Stimulated activated CD8-positive, alpha-beta memory T cell treated with anti-CD3 and anti-CD28 coated beads, Interleukin-2, amount 100 ng/mL, for 48 hours (primary cell): ENCODE measurements at regions not wholly inside any gene's neighbourhood (a gene's known extent, or its start where the extent isn't known, plus 50 kb on each side); places are given as distances from the start of the nearest gene placed in this dataset.
"Not testable (repeated sequence)": the region's sequence is repeated elsewhere in the genome, so short reads cannot be mapped to it uniquely, and the experiment has no call there.

Source experiments
- DNase-seq, 2 donors: peaks; one replicate each; pipeline ENCODE4 v3.0.0-alpha.2; 2020; ENCODE audit warnings: low read depth in 2 of 2

- DNase-seq, result no peak
These were observed 758.4 kb downstream of the NSUN3 start for GRCh38 chr3:94821241-94821640.

GRCh38 chr3:94822298-94822697 lies 759.4 kb downstream of the NSUN3 start:
- no peak for DNase-seq

GRCh38 chr3:94846251-94846650 lies 783.4 kb downstream of the NSUN3 start:
- not testable (repeated sequence) for DNase-seq

- no peak for DNase-seq
These were observed 799.8 kb downstream of the NSUN3 start for GRCh38 chr3:94862703-94863102.

GRCh38 chr3:94869059-94869547 lies 806.2 kb downstream of the NSUN3 start:
- DNase-seq, result no peak

GRCh38 chr3:94873751-94874150 lies 810.9 kb downstream of the NSUN3 start:
- DNase-seq, result no peak

- DNase-seq, result no peak
These were observed 812.3 kb downstream of the NSUN3 start for GRCh38 chr3:94875149-94875548.

GRCh38 chr3:94887065-94887464 lies 824.2 kb downstream of the NSUN3 start:
- DNase-seq, result no peak

GRCh38 chr3:94896994-94897393 lies 834.1 kb downstream of the NSUN3 start:
- no peak for DNase-seq

GRCh38 chr3:94904156-94904674 lies 841.4 kb downstream of the NSUN3 start:
- no peak for DNase-seq

- DNase-seq, result no peak
These were observed 846.9 kb downstream of the NSUN3 start for GRCh38 chr3:94909726-94910125.

- DNase-seq, result no peak
These were observed 849.8 kb downstream of the NSUN3 start for GRCh38 chr3:94912656-94913055.

GRCh38 chr3:94927175-94927574 lies 864.3 kb downstream of the NSUN3 start:
- no peak for DNase-seq

- DNase-seq, result no peak
These were observed 866.1 kb downstream of the NSUN3 start for GRCh38 chr3:94928921-94929320.

GRCh38 chr3:94935738-94936580 lies 873.1 kb downstream of the NSUN3 start:
- no peak for DNase-seq

GRCh38 chr3:94937980-94938379 lies 875.1 kb downstream of the NSUN3 start:
- DNase-seq, result no peak

- DNase-seq, result no peak
These were observed 883.8 kb downstream of the NSUN3 start for GRCh38 chr3:94946683-94947082.

- no peak for DNase-seq
These were observed 898.7 kb downstream of the NSUN3 start for GRCh38 chr3:94961423-94962100.

GRCh38 chr3:94965867-94966475 lies 903.1 kb downstream of the NSUN3 start:
- DNase-seq, result no peak

- DNase-seq, result no peak
These were observed 904.3 kb downstream of the NSUN3 start for GRCh38 chr3:94967196-94967595.

- DNase-seq, result no peak
These were observed 905.7 kb downstream of the NSUN3 start for GRCh38 chr3:94968519-94968918.

- no peak for DNase-seq
These were observed 909.2 kb downstream of the NSUN3 start for GRCh38 chr3:94972066-94972465.
